Endothelial cell of umbilical vein (primary cell): ENCODE measurements at regions not wholly inside any gene's neighbourhood (a gene's known extent, or its start where the extent isn't known, plus 50 kb on each side); places are given as distances from the start of the nearest gene placed in this dataset.
A peak's percentile ranks its signal among the peaks of the same experiment; 100 is the strongest.

Experiments used
- BruUV-seq: library from RNA; stranded (reverse); fragments of 400-500 nt; replicated peaks from 2 replicates; lab custom pipeline; 2021; lab: Mats Ljungman, UMichigan
- CTCF ChIA-PET: fragments of 300-600, 350-600 bp; sonication (Branson Sonifier 250); formaldehyde crosslinking; loops from one replicate; lab custom pipeline; 2021; ENCODE audit warnings: antibody characterized with exemption, inconsistent platforms; lab: Charles Lee
- POLR2A ChIA-PET: fragments of 300-600, 350-600 bp; sonication (Branson Sonifier 250); formaldehyde crosslinking; loops from one replicate; lab custom pipeline; 2021; ENCODE audit warnings: antibody characterized with exemption, inconsistent platforms; lab: Charles Lee
- DNase-seq: peaks from one replicate; pipeline ENCODE4 v3.0.0-alpha.2; 2011; ENCODE audit warnings: low read depth, low spot score
- FAIRE-seq: peaks from 2 replicates; lab custom pipeline; 2011; peaks lifted over from hg19 to GRCh38; lab: Jason Lieb, UNC
- H2AFZ ChIP-seq: 2 replicates; pipeline ENCODE4 v1.6.0; 2012; ENCODE audit warnings: low read depth, low read length, control low read depth, inconsistent platforms
- H3K27ac ChIP-seq: 2 replicates; pipeline ENCODE4 v1.5.1; 2011; ENCODE audit warnings: low read depth, mild to moderate bottlenecking, control low read depth, low read length, moderate library complexity; ENCODE audit not compliant: insufficient read depth
- H3K27me3 ChIP-seq, 2 experiments: 2 replicates each; pipeline versions ENCODE4 v1.6.0 to v1.6.1; 2011; ENCODE audit warnings: low read length in 2 of 2, mixed read lengths in 1 of 2; ENCODE audit not compliant: control insufficient read depth in 2 of 2, insufficient read depth in 2 of 2
- H3K36me3 ChIP-seq, 2 experiments: 2 replicates in 1 of 2; 3 replicates in 1 of 2; pipeline ENCODE4 v1.5.1; 2011; ENCODE audit warnings: low read length in 2 of 2, mild to moderate bottlenecking in 1 of 2, moderate library complexity in 1 of 2; ENCODE audit not compliant: control insufficient read depth in 2 of 2, insufficient read depth in 2 of 2; ENCODE audit errors: extremely low read depth in 1 of 2
- H3K4me1 ChIP-seq: 3 replicates; pipeline ENCODE4 v1.5.1; 2011; ENCODE audit warnings: mild to moderate bottlenecking, low read length; ENCODE audit not compliant: control insufficient read depth, insufficient read depth; ENCODE audit errors: extremely low read depth
- H3K4me2 ChIP-seq: 2 replicates; pipeline ENCODE4 v1.6.1; 2011; ENCODE audit warnings: low read length, control low read depth, mixed read lengths; ENCODE audit not compliant: insufficient read depth
- H3K4me3 ChIP-seq, 3 experiments: fragments of 200-600 bp in 1 of 3; sonication (generic), shearing (Covaris generic) in 1 of 3; replicated peaks in 1 of 3; 2 replicates each; pipeline ENCODE4 v1.5.1; 2011 to 2016; ENCODE audit warnings: control low read depth in 3 of 3, low read length in 3 of 3, mild to moderate bottlenecking in 2 of 3, inconsistent platforms in 1 of 3, low read depth in 1 of 3, moderate library complexity in 1 of 3; ENCODE audit not compliant: insufficient read depth in 1 of 3
- H3K79me2 ChIP-seq: 2 replicates; pipeline ENCODE4 v1.6.0; 2012; ENCODE audit warnings: low read length, inconsistent platforms; ENCODE audit not compliant: control insufficient read depth, insufficient read depth
- H3K9ac ChIP-seq: replicated peaks from 2 replicates; pipeline ENCODE3; 2011; ENCODE audit warnings: low read length, control low read depth; ENCODE audit not compliant: insufficient read depth; ENCODE audit errors: extremely low read depth
- H3K9me1 ChIP-seq: replicated peaks from 3 replicates; pipeline ENCODE4 v1.6.0; 2011; ENCODE audit warnings: mild to moderate bottlenecking, low read length; ENCODE audit not compliant: control insufficient read depth, insufficient read depth; ENCODE audit errors: extremely low read depth
- H3K9me3 ChIP-seq: replicated peaks from 2 replicates; pipeline ENCODE4 v1.5.1; 2012; ENCODE audit warnings: low read length, inconsistent platforms; ENCODE audit not compliant: control insufficient read depth, insufficient read depth
- H4K20me1 ChIP-seq: replicated peaks from 2 replicates; pipeline ENCODE3; 2011; ENCODE audit warnings: mild to moderate bottlenecking, low read length; ENCODE audit not compliant: control insufficient read depth, insufficient read depth; ENCODE audit errors: extremely low read depth
- CTCF ChIP-seq, 2 donors: IDR thresholded peaks; 1 replicate in 1 of 2; 2 replicates in 1 of 2; pipeline ENCODE4 v1.5.1; 2011; ENCODE audit warnings: low read length in 2 of 2, mild to moderate bottlenecking in 2 of 2, moderate library complexity in 2 of 2, control low read depth in 1 of 2, inconsistent platforms in 1 of 2, low read depth in 1 of 2; ENCODE audit not compliant: insufficient read depth in 1 of 2; ENCODE audit errors: extremely low read depth in 1 of 2
- EZH2 ChIP-seq: IDR thresholded peaks from 2 replicates; pipeline ENCODE4 v1.6.1; 2012; ENCODE audit warnings: borderline replicate concordance, low read depth, mild to moderate bottlenecking, moderate library complexity, low read length, inconsistent platforms; ENCODE audit not compliant: severe bottlenecking
- FOS ChIP-seq: IDR thresholded peaks from 2 replicates; pipeline ENCODE4 v1.6.1; 2011; ENCODE audit warnings: mild to moderate bottlenecking, low read length, moderate library complexity, borderline replicate concordance; ENCODE audit not compliant: insufficient read depth
- GATA2 ChIP-seq: IDR thresholded peaks from 2 replicates; pipeline ENCODE4 v1.7.0; 2011; ENCODE audit warnings: low read depth, mild to moderate bottlenecking, moderate library complexity, mixed read lengths, low read length; ENCODE audit not compliant: insufficient read length, insufficient read depth
- JUN ChIP-seq: IDR thresholded peaks from 2 replicates; pipeline ENCODE4 v1.6.1; 2011; ENCODE audit warnings: borderline replicate concordance, low read depth; ENCODE audit not compliant: insufficient read length, insufficient read depth
- MAX ChIP-seq: IDR thresholded peaks from 2 replicates; pipeline ENCODE4 v1.6.1; 2011; ENCODE audit not compliant: insufficient read depth, insufficient read length
- MYC ChIP-seq: IDR thresholded peaks from one replicate; pipeline ENCODE4 v1.6.1; 2011; ENCODE audit warnings: mild to moderate bottlenecking, low read depth, low read length
- POLR2A ChIP-seq: IDR thresholded peaks from 2 replicates; pipeline ENCODE4 v1.6.1; 2012; ENCODE audit warnings: low read depth, mild to moderate bottlenecking, control low read depth, low read length
- POLR2AphosphoS5 ChIP-seq: IDR thresholded peaks from 2 replicates; pipeline ENCODE4 v1.6.1; 2012; ENCODE audit warnings: low read depth, mild to moderate bottlenecking, control low read depth, low read length, moderate library complexity; ENCODE audit not compliant: insufficient read depth
- dilution Hi-C: fragments of 300-500 bp; cut with MboI; formaldehyde crosslinking; loops from one replicate; pipeline ENCODE4 v1.15.0; 2019; ENCODE audit warnings: low sequenced_read_pairs; ENCODE audit not compliant: extremely low pct_ligation_motif_present
- intact Hi-C: fragments of 100-400 bp; cut with micrococcal nuclease; formaldehyde crosslinking; loops from one replicate; pipeline ENCODE4 v1.10.0; 2022

DNA sequence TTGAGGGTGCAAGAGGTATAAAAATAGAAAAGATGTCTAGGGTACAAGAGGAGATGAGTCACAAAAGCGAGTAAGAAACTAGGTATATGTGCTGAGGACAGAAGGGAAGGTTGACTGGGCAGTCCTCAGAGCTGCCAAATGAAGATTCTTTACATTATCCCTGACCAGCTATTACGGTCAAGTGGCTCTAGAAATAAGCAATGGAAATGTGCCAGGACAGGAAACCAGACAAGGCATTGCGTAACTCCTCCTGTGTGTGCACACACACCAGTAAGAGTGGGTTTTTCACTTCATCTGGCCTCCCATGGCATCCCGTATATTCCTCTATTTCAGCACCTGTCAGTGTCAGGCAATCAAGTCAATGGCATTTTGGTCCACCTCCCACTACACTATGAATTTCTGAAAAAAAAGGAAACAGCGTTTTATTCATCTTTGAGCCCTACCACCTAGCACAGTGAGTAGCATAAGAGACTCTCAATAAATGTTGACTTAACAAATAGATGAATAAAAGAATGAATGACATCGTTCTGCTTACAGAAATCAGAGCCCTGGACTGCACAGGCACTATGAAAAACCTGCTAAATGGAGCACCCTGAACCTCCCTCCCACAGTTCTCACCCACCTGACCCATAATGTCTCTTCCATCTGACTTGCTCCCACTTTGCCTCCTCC, 62.6 kb upstream of the KLF3 start:
- no peaks in the 10 kb centered on the region for H3K4me1 ChIP-seq
- no peak overlapping the region for H3K4me2 ChIP-seq
- H3K27me3 ChIP-seq: peaks cover 1 to 9% of the 10 kb centered on the region in 2 experiments
- H4K20me1 ChIP-seq: no peaks in the 10 kb centered on the region
- ChIA-PET CTCF (no interaction called here), POLR2A (no interaction called here)
- H3K9ac ChIP-seq: no peak overlapping the region
- no peak overlapping the region for H3K27ac ChIP-seq
- peak; percentile 46 for DNase-seq
- dilution Hi-C loops: no loop called here
- no peak overlapping the region for H3K4me3 ChIP-seq
- H3K79me2 ChIP-seq: no peaks in the 10 kb centered on the region
- no peak overlapping the region for H2AFZ ChIP-seq
- H3K9me3 ChIP-seq: no peaks in the 10 kb centered on the region
- BruUV-seq: no TSS peak
- H3K36me3 ChIP-seq: no peaks in the 10 kb centered on the region
- no peaks in the 10 kb centered on the region for H3K9me1 ChIP-seq
- FAIRE-seq: peak; percentile 85
- intact Hi-C loops: no loop called here
- TF ChIP-seq CTCF (IDR thresholded peaks at IDR 0.05; ENCODE audit: extremely low read depth in 1 of 2, insufficient read depth in 1 of 2, low read depth in 1 of 2, low read length in 2 of 2): no peak
- TF ChIP-seq EZH2: no peak
- TF ChIP-seq FOS: no peak
- TF ChIP-seq MYC: no peak
- no peak for TF ChIP-seq JUN
- no peak for TF ChIP-seq MAX
- TF ChIP-seq POLR2AphosphoS5: no peak
- no peak for TF ChIP-seq POLR2A
- no peak for TF ChIP-seq GATA2
